ENCODE measurements at regions not wholly inside any gene's neighbourhood (a gene's known extent, or its start where the extent isn't known, plus 50 kb on each side); places are given as distances from the start of the nearest gene placed in this dataset.

GRCh38 chr3:59698091-59698490 is 648.3 kb upstream of the CFAP20DC start:
- TF ChIP-seq CTCF (IDR thresholded peaks at IDR 0.05; ENCODE audit: extremely low read depth, missing control alignments): no peak
- DNase-seq (ENCODE audit: low spot score): no peak

GRCh38 chr3:59696783-59697182 is 647.0 kb upstream of the CFAP20DC start:
- no peak for DNase-seq (ENCODE audit: low spot score)

GRCh38 chr3:59695860-59696259 is 646.0 kb upstream of the CFAP20DC start:
- DNase-seq (ENCODE audit: low spot score): no peak
- TF ChIP-seq CTCF (IDR thresholded peaks at IDR 0.05; ENCODE audit: extremely low read depth, missing control alignments): no peak

More at GRCh38 chr3:59696783-59697182, 647.0 kb upstream of the CFAP20DC start:
- TF ChIP-seq CTCF (IDR thresholded peaks at IDR 0.05; ENCODE audit: extremely low read depth, missing control alignments): no peak

GRCh38 chr3:59692117-59692516 is 642.3 kb upstream of the CFAP20DC start:
- DNase-seq (ENCODE audit: low spot score): no peak
- TF ChIP-seq CTCF (IDR thresholded peaks at IDR 0.05; ENCODE audit: extremely low read depth, missing control alignments): no peak

GRCh38 chr3:59690886-59691285 is 641.1 kb upstream of the CFAP20DC start:
- no peak for TF ChIP-seq CTCF (IDR thresholded peaks at IDR 0.05; ENCODE audit: extremely low read depth, missing control alignments)

GRCh38 chr3:59688636-59689035 is 638.8 kb upstream of the CFAP20DC start:
- DNase-seq (ENCODE audit: low spot score): no peak
- TF ChIP-seq CTCF (IDR thresholded peaks at IDR 0.05; ENCODE audit: extremely low read depth, missing control alignments): no peak

More at GRCh38 chr3:59690886-59691285, 641.1 kb upstream of the CFAP20DC start:
- no peak for DNase-seq (ENCODE audit: low spot score)

- no peak for DNase-seq (ENCODE audit: low spot score)
- no peak for TF ChIP-seq CTCF (IDR thresholded peaks at IDR 0.05; ENCODE audit: extremely low read depth, missing control alignments)
Measured at GRCh38 chr3:59685432-59685831, 635.6 kb upstream of the CFAP20DC start.

Data from GM20000 (cell line).